SU-DHL-6 (cell line): ENCODE measurements at regions not wholly inside any gene's neighbourhood (a gene's known extent, or its start where the extent isn't known, plus 50 kb on each side); places are given as distances from the start of the nearest gene placed in this dataset.

Experiments
- H2AFZ ChIP-seq: fragments of 200-600 bp; sonication (generic); 2 replicates; pipeline ENCODE4 v1.6.1; 2014; ENCODE audit warnings: low read depth, mild to moderate bottlenecking, moderate library complexity, mixed read lengths, antibody characterized with exemption, low read length; ENCODE audit not compliant: severe bottlenecking
- H3F3A ChIP-seq: fragments of 200-600 bp; shearing (Covaris generic); 2 replicates; pipeline ENCODE4 v1.6.0; 2016; ENCODE audit warnings: antibody characterized with exemption, mild to moderate bottlenecking; ENCODE audit not compliant: insufficient read depth
- H3K27ac ChIP-seq: fragments of 200-600 bp; sonication (generic); 2 replicates; pipeline ENCODE4 v1.5.1; 2016; ENCODE audit warnings: low read depth, mild to moderate bottlenecking, low read length, moderate library complexity, mixed read lengths
- H3K27me3 ChIP-seq: fragments of 200-600 bp; sonication (generic), shearing (Covaris generic); 2 replicates; pipeline ENCODE4 v1.6.0; 2014; ENCODE audit warnings: mild to moderate bottlenecking, low read length
- H3K36me3 ChIP-seq: fragments of 200-600 bp; sonication (generic); 2 replicates; pipeline ENCODE4 v1.6.1; 2014; ENCODE audit warnings: mild to moderate bottlenecking, low read length, mixed read lengths
- H3K4me2 ChIP-seq: fragments of 300-600, 200-600 bp; shearing (Covaris generic), sonication (generic); 2 replicates; pipeline ENCODE4 v1.6.0; 2014; ENCODE audit warnings: low read length, low read depth, mild to moderate bottlenecking; ENCODE audit not compliant: poor library complexity, severe bottlenecking
- H3K4me3 ChIP-seq: fragments of 200-600 bp; sonication (generic); 2 replicates; pipeline ENCODE4 v1.5.1; 2014; ENCODE audit warnings: antibody characterized with exemption, low read length, mild to moderate bottlenecking, mixed read lengths; ENCODE audit not compliant: insufficient read depth, poor library complexity, severe bottlenecking
- H3K79me2 ChIP-seq: fragments of 200-600 bp; sonication (generic); 2 replicates; pipeline ENCODE4 v1.6.1; 2014; ENCODE audit warnings: mild to moderate bottlenecking, low read length, moderate library complexity; ENCODE audit not compliant: insufficient read depth
- H3K9ac ChIP-seq: fragments of 200-600 bp; sonication (generic); 2 replicates; pipeline ENCODE4 v1.7.0; 2014; ENCODE audit warnings: mild to moderate bottlenecking, low read length
- H3K9me2 ChIP-seq: fragments of 200-600 bp; sonication (generic); replicated peaks from 2 replicates; pipeline ENCODE4 v1.6.1; 2014; ENCODE audit warnings: low read length; ENCODE audit not compliant: insufficient read depth
- H3K9me3 ChIP-seq: fragments of 200-600 bp; sonication (generic); 2 replicates; pipeline ENCODE4 v1.6.1; 2014; ENCODE audit warnings: low read length, mixed read lengths; ENCODE audit not compliant: insufficient read depth
- H4K20me1 ChIP-seq: fragments of 200-600 bp; sonication (generic); 2 replicates; pipeline ENCODE4 v1.6.1; 2014; ENCODE audit warnings: low read depth, mild to moderate bottlenecking, antibody characterized with exemption, low read length, moderate library complexity, mixed read lengths
- EZH2phosphoT487 ChIP-seq: fragments of 200-600 bp; sonication (generic), shearing (Covaris generic); conservative IDR thresholded peaks from 2 replicates; pipeline ENCODE4 v1.6.1; 2018; ENCODE audit warnings: mild to moderate bottlenecking, antibody characterized with exemption, low read length, moderate library complexity, mixed read lengths
- TF ChIP-seq, protein P1 (sequence below): fragments of 200-600 bp; sonication (generic); IDR thresholded peaks from one replicate; pipeline ENCODE4 v1.5.1; 2017; ENCODE audit warnings: antibody characterized with exemption, mild to moderate bottlenecking, low read length, moderate library complexity; ENCODE audit not compliant: insufficient read depth, poor library complexity, severe bottlenecking

DNA sequence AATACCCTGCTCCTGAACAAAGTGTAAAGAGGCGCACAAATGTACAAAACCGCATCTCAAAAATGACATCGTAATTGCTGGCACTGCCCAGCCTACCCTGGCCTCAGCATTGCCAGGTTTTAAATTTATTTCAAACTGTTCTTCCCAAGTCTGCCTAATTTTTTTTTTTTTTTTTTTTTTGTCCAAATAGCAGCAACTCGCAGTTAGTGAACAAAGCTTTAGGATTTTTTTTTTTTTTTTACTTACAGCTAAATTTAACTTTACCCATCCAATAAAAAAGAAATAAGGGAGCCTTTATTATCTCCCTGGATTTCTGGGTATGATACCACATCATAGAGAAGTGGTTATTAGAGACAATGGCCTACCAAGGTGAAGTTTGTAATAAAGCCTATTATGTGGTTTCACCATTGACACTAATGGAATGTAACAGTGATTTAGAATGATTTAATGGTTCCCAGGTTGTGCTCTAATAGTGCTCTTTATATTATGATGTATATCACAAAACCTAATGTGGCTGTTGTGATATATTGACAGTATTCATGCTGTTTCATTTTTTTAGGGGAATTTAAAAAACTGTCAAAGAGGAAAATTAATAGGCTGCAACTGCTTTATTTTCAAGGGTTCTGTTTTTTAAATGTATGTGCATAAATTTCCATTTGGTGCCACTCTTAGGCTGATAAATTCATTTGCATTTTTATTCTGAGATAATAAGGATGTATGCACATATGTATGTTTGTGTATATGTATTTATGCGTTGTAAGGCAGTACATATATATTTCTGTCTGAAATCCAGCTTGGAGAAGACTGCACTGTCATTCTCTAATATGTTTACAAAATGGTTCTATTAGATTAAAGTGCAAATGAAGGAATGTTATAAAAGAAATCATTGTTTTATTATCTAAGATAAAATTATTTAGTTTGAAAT lies 309.0 kb downstream of the TFEC start:
- Histone ChIP-seq H3K9me3 (no peaks in the 10 kb centered on the region), H3K9me2 (no peaks in the 10 kb centered on the region), H2AFZ (no peak overlapping the region), H3K4me3 (no peak overlapping the region), H4K20me1 (no peaks in the 10 kb centered on the region), H3K4me2 (no peak overlapping the region), H3K9ac (no peak overlapping the region), H3F3A (no peaks in the 10 kb centered on the region), H3K79me2 (no peaks in the 10 kb centered on the region), H3K27me3 (no peaks in the 10 kb centered on the region), H3K36me3 (no peaks in the 10 kb centered on the region), H3K27ac (no peak overlapping the region)
- TF ChIP-seq, protein P1, sequence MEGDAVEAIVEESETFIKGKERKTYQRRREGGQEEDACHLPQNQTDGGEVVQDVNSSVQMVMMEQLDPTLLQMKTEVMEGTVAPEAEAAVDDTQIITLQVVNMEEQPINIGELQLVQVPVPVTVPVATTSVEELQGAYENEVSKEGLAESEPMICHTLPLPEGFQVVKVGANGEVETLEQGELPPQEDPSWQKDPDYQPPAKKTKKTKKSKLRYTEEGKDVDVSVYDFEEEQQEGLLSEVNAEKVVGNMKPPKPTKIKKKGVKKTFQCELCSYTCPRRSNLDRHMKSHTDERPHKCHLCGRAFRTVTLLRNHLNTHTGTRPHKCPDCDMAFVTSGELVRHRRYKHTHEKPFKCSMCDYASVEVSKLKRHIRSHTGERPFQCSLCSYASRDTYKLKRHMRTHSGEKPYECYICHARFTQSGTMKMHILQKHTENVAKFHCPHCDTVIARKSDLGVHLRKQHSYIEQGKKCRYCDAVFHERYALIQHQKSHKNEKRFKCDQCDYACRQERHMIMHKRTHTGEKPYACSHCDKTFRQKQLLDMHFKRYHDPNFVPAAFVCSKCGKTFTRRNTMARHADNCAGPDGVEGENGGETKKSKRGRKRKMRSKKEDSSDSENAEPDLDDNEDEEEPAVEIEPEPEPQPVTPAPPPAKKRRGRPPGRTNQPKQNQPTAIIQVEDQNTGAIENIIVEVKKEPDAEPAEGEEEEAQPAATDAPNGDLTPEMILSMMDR = no peak
- TF ChIP-seq EZH2phosphoT487 = no peak

DNA sequence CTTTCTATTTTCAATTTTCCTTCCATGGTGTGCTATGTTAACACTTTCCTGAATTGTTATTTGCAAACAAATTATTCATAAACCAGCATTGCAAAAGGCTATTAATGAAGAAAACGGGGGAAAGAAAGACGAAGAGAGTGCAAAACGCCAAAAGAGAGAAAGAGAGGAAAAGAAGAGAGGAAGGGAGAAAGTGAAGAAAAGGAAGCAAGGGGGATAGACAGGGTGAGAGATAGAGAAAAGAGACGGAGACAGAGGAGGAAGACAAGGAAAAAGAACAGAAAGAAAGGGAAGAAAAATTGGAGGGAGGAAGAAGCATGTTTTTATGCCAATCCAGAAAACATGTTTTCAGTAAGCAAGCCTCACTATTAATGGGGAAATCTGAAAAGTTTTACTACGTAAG lies 310.6 kb downstream of the TFEC start:
- Histone ChIP-seq H4K20me1 (no peaks in the 10 kb centered on the region), H3K9me3 (no peaks in the 10 kb centered on the region), H3K9ac (no peak overlapping the region), H3K36me3 (no peaks in the 10 kb centered on the region), H3K4me2 (no peak overlapping the region), H3F3A (no peaks in the 10 kb centered on the region), H2AFZ (no peak overlapping the region), H3K4me3 (no peak overlapping the region), H3K79me2 (no peaks in the 10 kb centered on the region), H3K9me2 (no peaks in the 10 kb centered on the region), H3K27ac (no peak overlapping the region), H3K27me3 (no peaks in the 10 kb centered on the region)
- TF ChIP-seq EZH2phosphoT487 = no peak
- TF ChIP-seq, protein P1 = no peak

DNA sequence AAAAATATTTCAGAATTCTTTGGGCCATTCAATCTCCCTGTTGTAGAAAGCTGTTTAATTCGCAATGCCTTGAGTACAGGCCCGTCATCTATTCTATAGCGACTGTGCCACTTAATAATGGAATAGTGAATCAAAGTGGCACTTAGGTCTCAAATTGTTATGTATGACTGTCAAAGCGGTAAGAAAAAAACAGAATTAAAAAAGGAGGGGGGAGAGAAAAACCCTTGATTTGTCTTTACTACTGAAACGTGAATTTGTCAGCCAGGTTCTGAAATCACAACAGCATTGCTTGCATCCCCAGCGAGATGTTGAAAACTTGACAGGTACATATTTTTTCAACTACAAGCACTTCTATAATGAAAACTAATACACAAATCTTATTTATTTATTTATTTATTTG lies 320.9 kb downstream of the TFEC start:
- Histone ChIP-seq H3K36me3 (no peaks in the 10 kb centered on the region), H3K9me3 (no peaks in the 10 kb centered on the region), H3K4me2 (no peak overlapping the region), H3K27ac (no peak overlapping the region), H3K27me3 (no peaks in the 10 kb centered on the region), H3K79me2 (no peaks in the 10 kb centered on the region), H4K20me1 (no peaks in the 10 kb centered on the region), H2AFZ (no peak overlapping the region), H3K9ac (no peak overlapping the region), H3K4me3 (no peak overlapping the region), H3F3A (no peaks in the 10 kb centered on the region), H3K9me2 (no peaks in the 10 kb centered on the region)
- TF ChIP-seq EZH2phosphoT487 = no peak
- TF ChIP-seq, protein P1 = no peak
